ENCODE measurements at regions not wholly inside any gene's neighbourhood (a gene's known extent, or its start where the extent isn't known, plus 50 kb on each side); places are given as distances from the start of the nearest gene placed in this dataset.
A peak's percentile ranks its signal among the peaks of the same experiment; 100 is the strongest.

DNA sequence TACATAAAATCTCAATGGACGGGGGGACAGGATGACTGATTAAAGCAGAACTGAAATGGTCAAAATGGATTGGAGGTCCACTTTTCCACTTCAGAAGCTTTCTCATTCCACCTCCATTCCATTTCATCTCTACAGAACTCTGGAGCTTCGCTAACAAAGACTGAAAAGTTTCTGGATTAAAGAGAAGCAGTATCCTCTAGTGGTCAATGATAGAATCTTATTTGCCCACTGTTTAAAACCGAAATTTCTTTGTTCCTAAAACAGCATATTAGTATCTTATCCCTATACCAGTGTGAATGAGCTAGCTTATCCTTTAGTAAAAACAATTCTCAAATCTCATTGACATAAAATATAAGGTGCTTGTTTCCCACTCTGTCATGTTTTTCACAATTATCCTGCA, 890.6 kb downstream of the KCNT2 start:
- ChIA-PET RAD21 (ENCODE audit: low non-redundant PET in 1 of 2, low total read pairs in 2 of 2, uncharacterized antibody in 2 of 2, unreplicated experiment in 2 of 2) (no interaction called here), POLR2A (no interaction called here), CTCF (interaction anchor here (0.6 kb wide), 2 partner anchors 14 to 341 kb away, joined by 3 read pairs; no protein-coding TSS in a partner anchor)
- Histone ChIP-seq H3K79me2 (ENCODE audit: insufficient read depth, low read length) (no peaks in the 10 kb centered on the region), H3K4me3 (replicated peaks in 1 of 2; ENCODE audit: low read depth in 1 of 2, low read length in 2 of 2) (no peak overlapping the region), H3K4me1 (ENCODE audit: control insufficient read depth in 1 of 2, insufficient read depth in 2 of 2, low read length in 2 of 2) (no peaks in the 10 kb centered on the region), H2AFZ (ENCODE audit: low read depth, low read length, poor library complexity, severe bottlenecking) (no peak overlapping the region), H3K9me3 (ENCODE audit: control insufficient read depth in 1 of 2, insufficient read depth in 1 of 2, low read depth in 1 of 2, low read length in 2 of 2) (no peaks in the 10 kb centered on the region), H3K27me3 (ENCODE audit: insufficient read depth, low read length) (no peaks in the 10 kb centered on the region), H3K27ac (ENCODE audit: low read depth, low read length) (no peak overlapping the region), H3K9ac (ENCODE audit: low read length) (no peak overlapping the region), H3K36me3 (ENCODE audit: control insufficient read depth in 1 of 2, insufficient read depth in 2 of 2, low read length in 2 of 2) (no peaks in the 10 kb centered on the region), H3K4me2 (ENCODE audit: low read length) (no peak overlapping the region), H4K20me1 (ENCODE audit: insufficient read depth) (no peaks in the 10 kb centered on the region), H3K9me2 (ENCODE audit: insufficient read depth) (no peaks in the 10 kb centered on the region)
- TF ChIP-seq JUND (IDR thresholded peaks at IDR 0.05): no peak
- TF ChIP-seq MAX (IDR thresholded peaks at IDR 0.05): no peak
- no peak for TF ChIP-seq POLR2AphosphoS5 (IDR thresholded peaks at IDR 0.05; ENCODE audit: low read depth, low read length)
- TF ChIP-seq EZH2phosphoT487 (IDR thresholded peaks at IDR 0.05; ENCODE audit: borderline replicate concordance): no peak
- TF ChIP-seq YY1 (IDR thresholded peaks at IDR 0.05; ENCODE audit: extremely low read depth, insufficient replicate concordance, low read depth, low read length): no peak
- TF ChIP-seq ZBTB33 (IDR thresholded peaks at IDR 0.05; ENCODE audit: extremely low read depth, insufficient replicate concordance, low read length): no peak
- no peak for TF ChIP-seq EZH2 (IDR thresholded peaks at IDR 0.05)
- TF ChIP-seq, protein P1, sequence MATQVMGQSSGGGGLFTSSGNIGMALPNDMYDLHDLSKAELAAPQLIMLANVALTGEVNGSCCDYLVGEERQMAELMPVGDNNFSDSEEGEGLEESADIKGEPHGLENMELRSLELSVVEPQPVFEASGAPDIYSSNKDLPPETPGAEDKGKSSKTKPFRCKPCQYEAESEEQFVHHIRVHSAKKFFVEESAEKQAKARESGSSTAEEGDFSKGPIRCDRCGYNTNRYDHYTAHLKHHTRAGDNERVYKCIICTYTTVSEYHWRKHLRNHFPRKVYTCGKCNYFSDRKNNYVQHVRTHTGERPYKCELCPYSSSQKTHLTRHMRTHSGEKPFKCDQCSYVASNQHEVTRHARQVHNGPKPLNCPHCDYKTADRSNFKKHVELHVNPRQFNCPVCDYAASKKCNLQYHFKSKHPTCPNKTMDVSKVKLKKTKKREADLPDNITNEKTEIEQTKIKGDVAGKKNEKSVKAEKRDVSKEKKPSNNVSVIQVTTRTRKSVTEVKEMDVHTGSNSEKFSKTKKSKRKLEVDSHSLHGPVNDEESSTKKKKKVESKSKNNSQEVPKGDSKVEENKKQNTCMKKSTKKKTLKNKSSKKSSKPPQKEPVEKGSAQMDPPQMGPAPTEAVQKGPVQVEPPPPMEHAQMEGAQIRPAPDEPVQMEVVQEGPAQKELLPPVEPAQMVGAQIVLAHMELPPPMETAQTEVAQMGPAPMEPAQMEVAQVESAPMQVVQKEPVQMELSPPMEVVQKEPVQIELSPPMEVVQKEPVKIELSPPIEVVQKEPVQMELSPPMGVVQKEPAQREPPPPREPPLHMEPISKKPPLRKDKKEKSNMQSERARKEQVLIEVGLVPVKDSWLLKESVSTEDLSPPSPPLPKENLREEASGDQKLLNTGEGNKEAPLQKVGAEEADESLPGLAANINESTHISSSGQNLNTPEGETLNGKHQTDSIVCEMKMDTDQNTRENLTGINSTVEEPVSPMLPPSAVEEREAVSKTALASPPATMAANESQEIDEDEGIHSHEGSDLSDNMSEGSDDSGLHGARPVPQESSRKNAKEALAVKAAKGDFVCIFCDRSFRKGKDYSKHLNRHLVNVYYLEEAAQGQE (IDR thresholded peaks at IDR 0.05; ENCODE audit: low read depth): no peak
- TF ChIP-seq TCF7L2 (IDR thresholded peaks at IDR 0.05; ENCODE audit: borderline replicate concordance, extremely low read depth, insufficient read depth, insufficient read length): no peak
- no peak for TF ChIP-seq EGR1 (IDR thresholded peaks at IDR 0.05; ENCODE audit: low read depth)
- TF ChIP-seq RAD21 (IDR thresholded peaks at IDR 0.05; ENCODE audit: low read depth): peak; percentile 67
- no peak for TF ChIP-seq ZNF274 (IDR thresholded peaks at IDR 0.05; ENCODE audit: low read depth, low read length)
- TF ChIP-seq CEBPB (IDR thresholded peaks at IDR 0.05; ENCODE audit: low read depth): no peak
- TF ChIP-seq CTCF (IDR thresholded peaks at IDR 0.05 in 2 of 3, conservative IDR thresholded peaks at IDR 0.05 in 1 of 3; ENCODE audit: borderline replicate concordance in 1 of 3, insufficient read depth in 1 of 3, low read depth in 2 of 3, low read length in 2 of 3): peak; percentile 22 to 54 (median 44); a peak in 4 of 6 replicates
- no peak for TF ChIP-seq CBX3 (IDR thresholded peaks at IDR 0.05; ENCODE audit: low read depth)
- TF ChIP-seq SIN3A (IDR thresholded peaks at IDR 0.05; ENCODE audit: low read depth): no peak
- no peak for TF ChIP-seq FOSL1 (IDR thresholded peaks at IDR 0.05; ENCODE audit: low read depth)
- no peak for TF ChIP-seq SRF (IDR thresholded peaks at IDR 0.05; ENCODE audit: low read depth)
- intact Hi-C loops (cut with micrococcal nuclease): no loop called here
- peak; percentile 57; the same call in 1 of the 2 replicates for ATAC-seq
- BruUV-seq (replicated peaks): no TSS peak
- DNase-seq (ENCODE audit: low read depth, low spot score): peak; percentile 6

Measured in HCT116 (cell line).